ENCODE measurements at regions not wholly inside any gene's neighbourhood (a gene's known extent, or its start where the extent isn't known, plus 50 kb on each side); places are given as distances from the start of the nearest gene placed in this dataset.

DNA sequence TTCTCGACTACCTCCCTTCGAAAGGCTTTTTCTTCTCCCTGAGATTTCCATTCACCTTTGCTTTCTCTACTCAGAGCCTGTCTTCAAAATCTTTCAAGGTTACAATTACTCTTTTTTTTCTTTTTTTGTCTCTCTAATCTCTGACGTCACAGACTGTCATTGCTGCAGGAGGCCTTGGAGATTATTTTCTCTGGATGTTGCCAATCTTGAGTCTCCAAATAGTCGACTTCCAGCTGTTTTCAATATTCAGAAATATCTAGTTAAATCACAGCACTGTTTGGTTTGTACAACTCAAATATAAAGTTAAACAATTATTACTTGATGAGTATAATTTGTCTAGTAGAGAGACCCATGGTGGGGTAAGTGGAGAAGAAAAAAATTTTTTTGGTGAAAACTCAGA, 359.0 kb upstream of the BOD1L1 start:
- TF ChIP-seq, protein P1, sequence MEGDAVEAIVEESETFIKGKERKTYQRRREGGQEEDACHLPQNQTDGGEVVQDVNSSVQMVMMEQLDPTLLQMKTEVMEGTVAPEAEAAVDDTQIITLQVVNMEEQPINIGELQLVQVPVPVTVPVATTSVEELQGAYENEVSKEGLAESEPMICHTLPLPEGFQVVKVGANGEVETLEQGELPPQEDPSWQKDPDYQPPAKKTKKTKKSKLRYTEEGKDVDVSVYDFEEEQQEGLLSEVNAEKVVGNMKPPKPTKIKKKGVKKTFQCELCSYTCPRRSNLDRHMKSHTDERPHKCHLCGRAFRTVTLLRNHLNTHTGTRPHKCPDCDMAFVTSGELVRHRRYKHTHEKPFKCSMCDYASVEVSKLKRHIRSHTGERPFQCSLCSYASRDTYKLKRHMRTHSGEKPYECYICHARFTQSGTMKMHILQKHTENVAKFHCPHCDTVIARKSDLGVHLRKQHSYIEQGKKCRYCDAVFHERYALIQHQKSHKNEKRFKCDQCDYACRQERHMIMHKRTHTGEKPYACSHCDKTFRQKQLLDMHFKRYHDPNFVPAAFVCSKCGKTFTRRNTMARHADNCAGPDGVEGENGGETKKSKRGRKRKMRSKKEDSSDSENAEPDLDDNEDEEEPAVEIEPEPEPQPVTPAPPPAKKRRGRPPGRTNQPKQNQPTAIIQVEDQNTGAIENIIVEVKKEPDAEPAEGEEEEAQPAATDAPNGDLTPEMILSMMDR (IDR thresholded peaks at IDR 0.05): no peak
- TF ChIP-seq POLR2A (IDR thresholded peaks at IDR 0.05) (no peak), POLR2AphosphoS5 (IDR thresholded peaks at IDR 0.05) (no peak)
